ENCODE measurements at regions not wholly inside any gene's neighbourhood (a gene's known extent, or its start where the extent isn't known, plus 50 kb on each side); places are given as distances from the start of the nearest gene placed in this dataset.

DNA sequence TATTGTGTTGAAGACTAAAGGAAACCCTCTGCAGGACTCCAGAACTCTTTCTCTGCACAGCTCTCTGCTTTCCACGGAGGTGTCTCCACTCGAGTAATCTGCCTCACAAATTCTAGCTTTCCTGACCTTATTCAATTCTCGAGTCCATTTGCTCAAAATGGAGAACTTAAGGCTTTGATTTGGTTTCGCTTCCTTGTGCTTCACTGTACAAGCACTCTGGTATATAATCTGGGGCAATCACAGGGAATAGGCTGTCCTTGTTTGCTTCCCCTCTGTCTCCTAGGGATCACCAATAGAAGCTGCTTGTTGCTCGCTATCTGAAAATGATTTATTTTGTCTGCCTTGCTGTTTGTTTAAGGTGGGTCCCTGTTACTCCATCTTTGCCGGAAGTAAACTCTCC is 129.1 kb upstream of the DOCK10 start:
- Mint-ChIP-seq H3K9me3 (ENCODE audit: low read depth, unreplicated experiment) (peaks cover 2% of the 10 kb centered on the region), H3K4me3 (ENCODE audit: low read depth, unreplicated experiment) (no peak overlapping the region), H3K36me3 (ENCODE audit: insufficient read depth, unreplicated experiment) (no peaks in the 10 kb centered on the region), H3K27me3 (ENCODE audit: unreplicated experiment) (peaks cover 23% of the 10 kb centered on the region), H3K27ac (ENCODE audit: unreplicated experiment) (no peak overlapping the region), H3K4me1 (ENCODE audit: low read depth, unreplicated experiment) (no peaks in the 10 kb centered on the region)
- TF ChIP-seq, protein P1, sequence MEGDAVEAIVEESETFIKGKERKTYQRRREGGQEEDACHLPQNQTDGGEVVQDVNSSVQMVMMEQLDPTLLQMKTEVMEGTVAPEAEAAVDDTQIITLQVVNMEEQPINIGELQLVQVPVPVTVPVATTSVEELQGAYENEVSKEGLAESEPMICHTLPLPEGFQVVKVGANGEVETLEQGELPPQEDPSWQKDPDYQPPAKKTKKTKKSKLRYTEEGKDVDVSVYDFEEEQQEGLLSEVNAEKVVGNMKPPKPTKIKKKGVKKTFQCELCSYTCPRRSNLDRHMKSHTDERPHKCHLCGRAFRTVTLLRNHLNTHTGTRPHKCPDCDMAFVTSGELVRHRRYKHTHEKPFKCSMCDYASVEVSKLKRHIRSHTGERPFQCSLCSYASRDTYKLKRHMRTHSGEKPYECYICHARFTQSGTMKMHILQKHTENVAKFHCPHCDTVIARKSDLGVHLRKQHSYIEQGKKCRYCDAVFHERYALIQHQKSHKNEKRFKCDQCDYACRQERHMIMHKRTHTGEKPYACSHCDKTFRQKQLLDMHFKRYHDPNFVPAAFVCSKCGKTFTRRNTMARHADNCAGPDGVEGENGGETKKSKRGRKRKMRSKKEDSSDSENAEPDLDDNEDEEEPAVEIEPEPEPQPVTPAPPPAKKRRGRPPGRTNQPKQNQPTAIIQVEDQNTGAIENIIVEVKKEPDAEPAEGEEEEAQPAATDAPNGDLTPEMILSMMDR (IDR thresholded peaks at IDR 0.05; ENCODE audit: unreplicated experiment), result no peak
- CTCF ChIA-PET, result no interaction called here
- no TSS peak for BruUV-seq (replicated peaks)
- no peak for DNase-seq
- intact Hi-C loops (cut with micrococcal nuclease; ENCODE audit: unreplicated experiment), result no loop called here

DNA sequence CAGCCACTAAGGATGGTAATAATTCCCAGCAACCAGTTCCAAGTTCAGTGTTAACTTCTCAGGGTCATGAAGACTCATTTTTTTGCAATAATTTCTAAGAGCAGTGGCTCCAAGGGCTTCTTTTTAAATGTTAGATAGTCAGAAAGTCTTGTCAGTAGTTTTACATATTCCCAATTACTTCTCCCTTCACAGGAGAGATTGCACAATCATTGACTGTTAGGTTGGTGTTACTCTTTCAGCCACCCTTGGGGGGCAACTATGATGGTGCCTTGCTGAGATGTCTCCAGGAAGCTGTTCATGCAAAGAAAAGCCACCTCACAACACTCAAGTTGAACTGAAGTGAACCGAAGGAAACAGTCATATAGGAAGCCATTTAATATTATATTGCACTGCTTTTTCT is 127.9 kb upstream of the DOCK10 start:
- Mint-ChIP-seq H3K36me3 (ENCODE audit: insufficient read depth, unreplicated experiment) (no peaks in the 10 kb centered on the region), H3K4me3 (ENCODE audit: low read depth, unreplicated experiment) (no peak overlapping the region), H3K4me1 (ENCODE audit: low read depth, unreplicated experiment) (no peaks in the 10 kb centered on the region), H3K27ac (ENCODE audit: unreplicated experiment) (no peak overlapping the region), H3K9me3 (ENCODE audit: low read depth, unreplicated experiment) (peaks cover 2% of the 10 kb centered on the region), H3K27me3 (ENCODE audit: unreplicated experiment) (peaks cover 23% of the 10 kb centered on the region)
- intact Hi-C loops (cut with micrococcal nuclease; ENCODE audit: unreplicated experiment), result no loop called here
- no TSS peak for BruUV-seq (replicated peaks)
- TF ChIP-seq, protein P1 (IDR thresholded peaks at IDR 0.05; ENCODE audit: unreplicated experiment), result no peak
- CTCF ChIA-PET, result no interaction called here
- DNase-seq, result no peak

DNA sequence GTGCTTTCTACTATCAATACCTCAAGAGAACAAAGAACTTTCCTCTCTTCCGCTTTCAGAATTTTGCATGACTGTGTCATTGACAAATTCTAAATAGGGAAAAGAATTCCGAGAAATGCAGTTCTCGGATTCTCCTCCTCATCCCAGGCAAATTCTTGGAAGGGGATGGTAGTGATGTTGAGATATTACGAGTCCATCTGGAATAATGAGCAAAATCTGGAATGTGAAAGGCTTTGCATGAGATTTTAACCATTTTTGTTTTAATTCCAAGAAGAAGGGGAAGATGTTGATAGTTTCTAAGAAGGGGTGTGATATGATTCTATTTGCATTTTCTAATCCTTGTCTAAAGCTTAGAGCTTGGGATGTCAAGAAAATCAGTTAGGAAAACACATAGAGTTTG is 127.1 kb upstream of the DOCK10 start:
- H3K9me3 Mint-ChIP-seq (ENCODE audit: low read depth, unreplicated experiment), result peaks cover 2% of the 10 kb centered on the region
- H3K27me3 Mint-ChIP-seq (ENCODE audit: unreplicated experiment), result peaks cover 23% of the 10 kb centered on the region
- CTCF ChIA-PET, result no interaction called here
- TF ChIP-seq, protein P1 (IDR thresholded peaks at IDR 0.05; ENCODE audit: unreplicated experiment), result no peak
- H3K36me3 Mint-ChIP-seq (ENCODE audit: insufficient read depth, unreplicated experiment), result no peaks in the 10 kb centered on the region
- BruUV-seq (replicated peaks), result no TSS peak
- no peak for DNase-seq
- no peak overlapping the region for H3K4me3 Mint-ChIP-seq (ENCODE audit: low read depth, unreplicated experiment)
- no peaks in the 10 kb centered on the region for H3K4me1 Mint-ChIP-seq (ENCODE audit: low read depth, unreplicated experiment)
- intact Hi-C loops (cut with micrococcal nuclease; ENCODE audit: unreplicated experiment), result no loop called here
- no peak overlapping the region for H3K27ac Mint-ChIP-seq (ENCODE audit: unreplicated experiment)

DNA sequence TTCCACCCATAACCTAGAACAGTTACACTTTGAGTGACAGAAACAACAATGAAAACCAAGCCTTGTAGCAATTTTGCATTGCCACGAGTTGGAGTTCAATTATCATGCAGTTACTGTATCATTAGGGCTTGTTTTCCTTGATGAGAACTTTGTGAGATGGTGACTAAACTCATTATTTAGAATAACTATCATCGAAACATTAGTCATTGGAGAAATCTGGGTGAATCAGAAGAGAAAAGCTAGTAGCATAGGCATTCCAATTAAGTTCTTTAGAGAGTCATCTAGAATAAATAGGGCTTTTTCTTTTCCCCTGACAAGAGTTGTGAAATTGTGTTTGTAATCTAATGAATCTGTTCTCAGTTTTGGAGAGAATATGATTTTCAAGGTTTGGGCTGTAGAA is 122.8 kb upstream of the DOCK10 start:
- H3K36me3 Mint-ChIP-seq (ENCODE audit: insufficient read depth, unreplicated experiment), result no peaks in the 10 kb centered on the region
- no peak overlapping the region for H3K4me3 Mint-ChIP-seq (ENCODE audit: low read depth, unreplicated experiment)
- CTCF ChIA-PET, result no interaction called here
- no peak overlapping the region for H3K27ac Mint-ChIP-seq (ENCODE audit: unreplicated experiment)
- H3K9me3 Mint-ChIP-seq (ENCODE audit: low read depth, unreplicated experiment), result no peaks in the 10 kb centered on the region
- TF ChIP-seq, protein P1 (IDR thresholded peaks at IDR 0.05; ENCODE audit: unreplicated experiment), result no peak
- no peaks in the 10 kb centered on the region for H3K4me1 Mint-ChIP-seq (ENCODE audit: low read depth, unreplicated experiment)
- H3K27me3 Mint-ChIP-seq (ENCODE audit: unreplicated experiment), result peaks cover 23% of the 10 kb centered on the region
- intact Hi-C loops (cut with micrococcal nuclease; ENCODE audit: unreplicated experiment), result no loop called here
- no TSS peak for BruUV-seq (replicated peaks)
- DNase-seq, result no peak
